ENCODE measurements at regions not wholly inside any gene's neighbourhood (a gene's known extent, or its start where the extent isn't known, plus 50 kb on each side); places are given as distances from the start of the nearest gene placed in this dataset.

DNA sequence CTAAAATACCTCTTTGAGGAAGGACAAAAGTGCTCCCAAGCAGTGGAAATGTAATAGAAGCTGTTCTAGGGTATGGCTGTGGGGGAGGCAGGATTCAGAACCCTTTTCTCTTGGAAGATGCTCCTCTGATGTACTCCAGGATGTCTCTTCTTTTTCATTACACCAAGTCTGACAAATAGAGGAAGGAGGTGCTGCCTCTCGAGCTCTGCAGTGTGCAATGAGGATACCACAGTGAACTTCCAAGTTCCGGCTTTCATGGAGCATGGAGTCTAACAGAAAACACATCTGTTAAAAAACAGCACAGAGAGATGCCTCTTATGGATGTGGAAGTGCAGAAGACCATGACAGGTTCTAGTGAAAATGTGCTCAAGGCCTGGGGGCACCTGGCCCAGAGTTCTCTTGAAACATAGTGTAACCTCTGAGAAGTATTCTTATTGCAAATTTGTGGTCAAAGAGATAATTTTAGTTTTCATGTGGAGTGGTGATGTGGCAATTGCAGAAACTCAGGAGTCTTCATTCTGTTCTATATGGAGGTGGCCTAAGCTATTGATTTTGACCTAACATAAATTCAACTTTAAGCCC, 362.0 kb upstream of the CITED2 start:
- TF ChIP-seq POLR2A (IDR thresholded peaks at IDR 0.05): no peak
- TF ChIP-seq, protein P1, sequence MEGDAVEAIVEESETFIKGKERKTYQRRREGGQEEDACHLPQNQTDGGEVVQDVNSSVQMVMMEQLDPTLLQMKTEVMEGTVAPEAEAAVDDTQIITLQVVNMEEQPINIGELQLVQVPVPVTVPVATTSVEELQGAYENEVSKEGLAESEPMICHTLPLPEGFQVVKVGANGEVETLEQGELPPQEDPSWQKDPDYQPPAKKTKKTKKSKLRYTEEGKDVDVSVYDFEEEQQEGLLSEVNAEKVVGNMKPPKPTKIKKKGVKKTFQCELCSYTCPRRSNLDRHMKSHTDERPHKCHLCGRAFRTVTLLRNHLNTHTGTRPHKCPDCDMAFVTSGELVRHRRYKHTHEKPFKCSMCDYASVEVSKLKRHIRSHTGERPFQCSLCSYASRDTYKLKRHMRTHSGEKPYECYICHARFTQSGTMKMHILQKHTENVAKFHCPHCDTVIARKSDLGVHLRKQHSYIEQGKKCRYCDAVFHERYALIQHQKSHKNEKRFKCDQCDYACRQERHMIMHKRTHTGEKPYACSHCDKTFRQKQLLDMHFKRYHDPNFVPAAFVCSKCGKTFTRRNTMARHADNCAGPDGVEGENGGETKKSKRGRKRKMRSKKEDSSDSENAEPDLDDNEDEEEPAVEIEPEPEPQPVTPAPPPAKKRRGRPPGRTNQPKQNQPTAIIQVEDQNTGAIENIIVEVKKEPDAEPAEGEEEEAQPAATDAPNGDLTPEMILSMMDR (IDR thresholded peaks at IDR 0.05): no peak
